ENCODE measurements at regions not wholly inside any gene's neighbourhood (a gene's known extent, or its start where the extent isn't known, plus 50 kb on each side); places are given as distances from the start of the nearest gene placed in this dataset.

DNA sequence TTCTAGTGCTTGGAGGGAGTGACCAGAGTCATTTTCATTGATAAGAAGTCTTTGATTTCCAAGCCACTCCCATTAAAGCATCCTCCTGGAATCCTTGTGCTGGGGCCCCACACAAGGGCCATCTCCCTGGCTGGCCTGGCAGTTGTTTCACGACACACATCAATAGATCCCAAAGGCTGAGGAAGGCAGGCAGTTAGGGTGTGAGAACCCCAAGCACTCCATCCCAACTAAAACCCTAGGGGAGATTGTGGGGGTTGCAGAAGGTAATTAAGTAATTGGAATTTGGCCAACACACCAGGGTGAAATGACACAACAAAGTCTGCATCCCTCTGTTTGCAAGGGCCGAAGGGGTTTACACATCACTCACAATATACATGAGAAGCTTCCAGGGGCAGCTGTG is 578.1 kb upstream of the SYT4 start:
- POLR2A ChIA-PET: no interaction called here
- no peaks in the 10 kb centered on the region for H3K36me3 Mint-ChIP-seq
- ATAC-seq (peak; percentile 58), DNase-seq (ENCODE audit: low spot score) (no peak)
- peaks cover 8% of the 10 kb centered on the region for H3K4me1 Mint-ChIP-seq
- no peaks in the 10 kb centered on the region for H3K27me3 Mint-ChIP-seq (ENCODE audit: low read depth)
- TF ChIP-seq, protein P1, sequence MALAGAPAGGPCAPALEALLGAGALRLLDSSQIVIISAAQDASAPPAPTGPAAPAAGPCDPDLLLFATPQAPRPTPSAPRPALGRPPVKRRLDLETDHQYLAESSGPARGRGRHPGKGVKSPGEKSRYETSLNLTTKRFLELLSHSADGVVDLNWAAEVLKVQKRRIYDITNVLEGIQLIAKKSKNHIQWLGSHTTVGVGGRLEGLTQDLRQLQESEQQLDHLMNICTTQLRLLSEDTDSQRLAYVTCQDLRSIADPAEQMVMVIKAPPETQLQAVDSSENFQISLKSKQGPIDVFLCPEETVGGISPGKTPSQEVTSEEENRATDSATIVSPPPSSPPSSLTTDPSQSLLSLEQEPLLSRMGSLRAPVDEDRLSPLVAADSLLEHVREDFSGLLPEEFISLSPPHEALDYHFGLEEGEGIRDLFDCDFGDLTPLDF (CRISPR knock-in tag; IDR thresholded peaks at IDR 0.05): no peak
- no peak for TF ChIP-seq NFYB (CRISPR knock-in tag; conservative IDR thresholded peaks at IDR 0.05; ENCODE audit: low read depth)
- CTCF ChIA-PET: no interaction called here
- H3K4me3 Mint-ChIP-seq: no peak overlapping the region
- H3K27ac Mint-ChIP-seq: peak overlapping the region; percentile 61; the same call in 1 of the 2 replicates
- H3K9me3 Mint-ChIP-seq: no peaks in the 10 kb centered on the region

DNA sequence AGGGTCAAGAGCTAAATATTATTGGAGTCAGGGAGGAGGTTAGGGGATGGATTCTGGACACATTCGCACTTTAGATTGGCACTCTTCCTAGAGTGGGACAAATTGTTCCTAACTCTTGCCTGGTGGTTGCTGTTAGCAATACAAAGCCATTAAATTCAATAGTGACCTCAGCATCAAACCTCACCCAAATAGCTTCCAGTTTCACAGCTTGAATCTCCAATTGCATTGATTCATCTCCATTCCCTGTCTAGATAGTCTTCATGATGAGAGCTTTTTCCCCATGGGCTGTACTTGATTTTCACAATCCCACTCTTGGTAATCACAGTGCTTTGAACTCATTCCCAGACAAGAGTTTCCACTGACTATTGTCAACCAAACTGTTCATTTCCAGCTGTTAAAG is 585.9 kb upstream of the SYT4 start:
- ATAC-seq (no peak), DNase-seq (ENCODE audit: low spot score) (no peak)
- ChIA-PET POLR2A (no interaction called here), CTCF (interaction anchor here (0.6 kb wide), 1 partner anchor 1572 kb away, joined by 3 read pairs; no protein-coding TSS in a partner anchor)
- Mint-ChIP-seq H3K27ac (no peak overlapping the region), H3K4me3 (no peak overlapping the region), H3K36me3 (no peaks in the 10 kb centered on the region), H3K4me1 (peaks cover 5% of the 10 kb centered on the region; the same call in 1 of the 2 replicates), H3K27me3 (ENCODE audit: low read depth) (no peaks in the 10 kb centered on the region), H3K9me3 (no peaks in the 10 kb centered on the region)
- TF ChIP-seq SOX15 (CRISPR knock-in tag; IDR thresholded peaks at IDR 0.05) (no peak), EMX1 (CRISPR knock-in tag; IDR thresholded peaks at IDR 0.05) (no peak), ELF4 (CRISPR knock-in tag; IDR thresholded peaks at IDR 0.05; ENCODE audit: low read depth) (no peak), ZNF232 (CRISPR knock-in tag; IDR thresholded peaks at IDR 0.05) (no peak), ESRRA (CRISPR knock-in tag; IDR thresholded peaks at IDR 0.05; ENCODE audit: borderline replicate concordance) (no peak), NFATC4 (CRISPR knock-in tag; IDR thresholded peaks at IDR 0.05) (no peak), ZNF317 (CRISPR knock-in tag; IDR thresholded peaks at IDR 0.05; ENCODE audit: borderline replicate concordance, low read depth) (no peak), HMGA2 (CRISPR knock-in tag; IDR thresholded peaks at IDR 0.05) (no peak), ZNF219 (CRISPR knock-in tag; IDR thresholded peaks at IDR 0.05; ENCODE audit: borderline replicate concordance) (no peak)
- TF ChIP-seq, protein P2, sequence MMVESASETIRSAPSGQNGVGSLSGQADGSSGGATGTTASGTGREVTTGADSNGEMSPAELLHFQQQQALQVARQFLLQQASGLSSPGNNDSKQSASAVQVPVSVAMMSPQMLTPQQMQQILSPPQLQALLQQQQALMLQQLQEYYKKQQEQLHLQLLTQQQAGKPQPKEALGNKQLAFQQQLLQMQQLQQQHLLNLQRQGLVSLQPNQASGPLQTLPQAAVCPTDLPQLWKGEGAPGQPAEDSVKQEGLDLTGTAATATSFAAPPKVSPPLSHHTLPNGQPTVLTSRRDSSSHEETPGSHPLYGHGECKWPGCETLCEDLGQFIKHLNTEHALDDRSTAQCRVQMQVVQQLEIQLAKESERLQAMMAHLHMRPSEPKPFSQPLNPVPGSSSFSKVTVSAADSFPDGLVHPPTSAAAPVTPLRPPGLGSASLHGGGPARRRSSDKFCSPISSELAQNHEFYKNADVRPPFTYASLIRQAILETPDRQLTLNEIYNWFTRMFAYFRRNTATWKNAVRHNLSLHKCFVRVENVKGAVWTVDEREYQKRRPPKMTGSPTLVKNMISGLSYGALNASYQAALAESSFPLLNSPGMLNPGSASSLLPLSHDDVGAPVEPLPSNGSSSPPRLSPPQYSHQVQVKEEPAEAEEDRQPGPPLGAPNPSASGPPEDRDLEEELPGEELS (CRISPR knock-in tag; IDR thresholded peaks at IDR 0.05): no peak
- TF ChIP-seq, protein P3, sequence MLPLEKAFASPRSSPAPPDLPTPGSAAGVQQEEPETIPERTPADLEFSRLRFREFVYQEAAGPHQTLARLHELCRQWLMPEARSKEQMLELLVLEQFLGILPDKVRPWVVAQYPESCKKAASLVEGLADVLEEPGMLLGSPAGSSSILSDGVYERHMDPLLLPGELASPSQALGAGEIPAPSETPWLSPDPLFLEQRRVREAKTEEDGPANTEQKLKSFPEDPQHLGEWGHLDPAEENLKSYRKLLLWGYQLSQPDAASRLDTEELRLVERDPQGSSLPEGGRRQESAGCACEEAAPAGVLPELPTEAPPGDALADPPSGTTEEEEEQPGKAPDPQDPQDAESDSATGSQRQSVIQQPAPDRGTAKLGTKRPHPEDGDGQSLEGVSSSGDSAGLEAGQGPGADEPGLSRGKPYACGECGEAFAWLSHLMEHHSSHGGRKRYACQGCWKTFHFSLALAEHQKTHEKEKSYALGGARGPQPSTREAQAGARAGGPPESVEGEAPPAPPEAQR (CRISPR knock-in tag; IDR thresholded peaks at IDR 0.05): no peak
- TF ChIP-seq, protein P4, sequence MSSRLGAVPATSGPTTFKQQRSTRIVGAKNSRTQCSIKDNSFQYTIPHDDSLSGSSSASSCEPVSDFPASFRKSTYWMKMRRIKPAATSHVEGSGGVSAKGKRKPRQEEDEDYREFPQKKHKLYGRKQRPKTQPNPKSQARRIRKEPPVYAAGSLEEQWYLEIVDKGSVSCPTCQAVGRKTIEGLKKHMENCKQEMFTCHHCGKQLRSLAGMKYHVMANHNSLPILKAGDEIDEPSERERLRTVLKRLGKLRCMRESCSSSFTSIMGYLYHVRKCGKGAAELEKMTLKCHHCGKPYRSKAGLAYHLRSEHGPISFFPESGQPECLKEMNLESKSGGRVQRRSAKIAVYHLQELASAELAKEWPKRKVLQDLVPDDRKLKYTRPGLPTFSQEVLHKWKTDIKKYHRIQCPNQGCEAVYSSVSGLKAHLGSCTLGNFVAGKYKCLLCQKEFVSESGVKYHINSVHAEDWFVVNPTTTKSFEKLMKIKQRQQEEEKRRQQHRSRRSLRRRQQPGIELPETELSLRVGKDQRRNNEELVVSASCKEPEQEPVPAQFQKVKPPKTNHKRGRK (CRISPR knock-in tag; IDR thresholded peaks at IDR 0.05; ENCODE audit: borderline replicate concordance): no peak
- TF ChIP-seq, protein P5, sequence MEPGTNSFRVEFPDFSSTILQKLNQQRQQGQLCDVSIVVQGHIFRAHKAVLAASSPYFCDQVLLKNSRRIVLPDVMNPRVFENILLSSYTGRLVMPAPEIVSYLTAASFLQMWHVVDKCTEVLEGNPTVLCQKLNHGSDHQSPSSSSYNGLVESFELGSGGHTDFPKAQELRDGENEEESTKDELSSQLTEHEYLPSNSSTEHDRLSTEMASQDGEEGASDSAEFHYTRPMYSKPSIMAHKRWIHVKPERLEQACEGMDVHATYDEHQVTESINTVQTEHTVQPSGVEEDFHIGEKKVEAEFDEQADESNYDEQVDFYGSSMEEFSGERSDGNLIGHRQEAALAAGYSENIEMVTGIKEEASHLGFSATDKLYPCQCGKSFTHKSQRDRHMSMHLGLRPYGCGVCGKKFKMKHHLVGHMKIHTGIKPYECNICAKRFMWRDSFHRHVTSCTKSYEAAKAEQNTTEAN (CRISPR knock-in tag; IDR thresholded peaks at IDR 0.05): no peak
- TF ChIP-seq, protein P6, sequence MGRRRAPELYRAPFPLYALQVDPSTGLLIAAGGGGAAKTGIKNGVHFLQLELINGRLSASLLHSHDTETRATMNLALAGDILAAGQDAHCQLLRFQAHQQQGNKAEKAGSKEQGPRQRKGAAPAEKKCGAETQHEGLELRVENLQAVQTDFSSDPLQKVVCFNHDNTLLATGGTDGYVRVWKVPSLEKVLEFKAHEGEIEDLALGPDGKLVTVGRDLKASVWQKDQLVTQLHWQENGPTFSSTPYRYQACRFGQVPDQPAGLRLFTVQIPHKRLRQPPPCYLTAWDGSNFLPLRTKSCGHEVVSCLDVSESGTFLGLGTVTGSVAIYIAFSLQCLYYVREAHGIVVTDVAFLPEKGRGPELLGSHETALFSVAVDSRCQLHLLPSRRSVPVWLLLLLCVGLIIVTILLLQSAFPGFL (CRISPR knock-in tag; IDR thresholded peaks at IDR 0.05; ENCODE audit: borderline replicate concordance): no peak
